ENCODE measurements at regions not wholly inside any gene's neighbourhood (a gene's known extent, or its start where the extent isn't known, plus 50 kb on each side); places are given as distances from the start of the nearest gene placed in this dataset.
"Not testable (repeated sequence)": the region's sequence is repeated elsewhere in the genome, so short reads cannot be mapped to it uniquely, and the experiment has no call there.

GRCh38 chr15:70234256-70234905 lies 136.7 kb upstream of the TLE3 start:
- DNase-seq (ENCODE audit: extremely low spot score in 2 of 2): no peak
- intact Hi-C loops (cut with DNase I): no loop called here
- Histone ChIP-seq H3K9me3 (peaks cover 6% of the 10 kb centered on the region), H3K27me3 (no peaks in the 10 kb centered on the region), H3K4me1 (no peaks in the 10 kb centered on the region), H3K27ac (no peak overlapping the region), H3K4me3 (no peak overlapping the region), H3K36me3 (no peaks in the 10 kb centered on the region)
- TF ChIP-seq CTCF (IDR thresholded peaks at IDR 0.05) (no peak), POLR2AphosphoS5 (IDR thresholded peaks at IDR 0.05; ENCODE audit: insufficient read depth in 1 of 2, low read depth in 1 of 2) (no peak), POLR2A (IDR thresholded peaks at IDR 0.05) (no peak)

DNA sequence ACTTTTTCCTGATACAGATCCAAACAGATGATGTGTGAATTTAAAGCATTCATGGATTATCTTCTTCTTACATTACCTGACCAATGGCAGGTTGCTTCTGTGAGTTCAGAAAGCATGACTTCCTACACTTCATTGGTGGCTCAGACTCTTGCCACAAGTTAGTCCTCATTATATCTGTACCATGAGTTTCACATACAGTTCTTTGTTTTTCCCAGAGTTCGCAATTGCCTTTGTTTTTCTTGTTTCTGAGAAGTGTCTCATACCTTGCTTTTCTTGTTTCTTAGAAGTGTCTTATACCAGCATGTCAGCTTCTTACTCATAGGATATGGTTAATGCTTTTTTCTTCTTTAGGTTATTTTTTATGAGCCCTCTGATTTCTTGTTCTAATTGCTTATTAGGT lies 133.8 kb upstream of the TLE3 start:
- H3K9me3 ChIP-seq: peaks cover 6% of the 10 kb centered on the region

GRCh38 chr15:70227918-70228317 lies 130.2 kb upstream of the TLE3 start:
- H3K36me3 ChIP-seq; H3K27me3 ChIP-seq; H3K4me3 ChIP-seq; H3K27ac ChIP-seq; DNase-seq (ENCODE audit: extremely low spot score in 2 of 2); intact Hi-C loops (cut with DNase I); H3K9me3 ChIP-seq; H3K4me1 ChIP-seq: not testable (repeated sequence)

More for the DNA sequence above, 133.8 kb upstream of the TLE3 start:
- Histone ChIP-seq H3K4me1 (no peaks in the 10 kb centered on the region), H3K36me3 (no peaks in the 10 kb centered on the region), H3K4me3 (no peak overlapping the region), H3K27ac (no peak overlapping the region), H3K27me3 (no peaks in the 10 kb centered on the region)
- no peak for DNase-seq (ENCODE audit: extremely low spot score in 2 of 2)
- TF ChIP-seq POLR2A (IDR thresholded peaks at IDR 0.05) (no peak), POLR2AphosphoS5 (IDR thresholded peaks at IDR 0.05; ENCODE audit: insufficient read depth in 1 of 2, low read depth in 1 of 2) (no peak), CTCF (IDR thresholded peaks at IDR 0.05) (no peak)
- intact Hi-C loops (cut with DNase I): no loop called here

- DNase-seq (ENCODE audit: extremely low spot score in 2 of 2): no peak
- Histone ChIP-seq H3K27me3 (no peaks in the 10 kb centered on the region), H3K4me1 (no peaks in the 10 kb centered on the region), H3K27ac (no peak overlapping the region), H3K36me3 (no peaks in the 10 kb centered on the region), H3K4me3 (no peak overlapping the region), H3K9me3 (peaks cover 6% of the 10 kb centered on the region)
- intact Hi-C loops (cut with DNase I): no loop called here
- TF ChIP-seq POLR2A (IDR thresholded peaks at IDR 0.05) (no peak), POLR2AphosphoS5 (IDR thresholded peaks at IDR 0.05; ENCODE audit: insufficient read depth in 1 of 2, low read depth in 1 of 2) (no peak), CTCF (IDR thresholded peaks at IDR 0.05) (no peak)
Measured at GRCh38 chr15:70227147-70227546, 129.4 kb upstream of the TLE3 start.

- Histone ChIP-seq H3K4me3 (no peak overlapping the region), H3K27me3 (no peaks in the 10 kb centered on the region), H3K27ac (no peak overlapping the region), H3K9me3 (peaks cover 3% of the 10 kb centered on the region), H3K36me3 (no peaks in the 10 kb centered on the region), H3K4me1 (no peaks in the 10 kb centered on the region)
- intact Hi-C loops (cut with DNase I): no loop called here
- TF ChIP-seq CTCF (IDR thresholded peaks at IDR 0.05) (no peak), POLR2AphosphoS5 (IDR thresholded peaks at IDR 0.05; ENCODE audit: insufficient read depth in 1 of 2, low read depth in 1 of 2) (no peak), POLR2A (IDR thresholded peaks at IDR 0.05) (no peak)
- DNase-seq (ENCODE audit: extremely low spot score in 2 of 2): no peak
Measured at GRCh38 chr15:70226337-70226980, 128.7 kb upstream of the TLE3 start.
